ENCODE measurements at regions not wholly inside any gene's neighbourhood (a gene's known extent, or its start where the extent isn't known, plus 50 kb on each side); places are given as distances from the start of the nearest gene placed in this dataset.

DNA sequence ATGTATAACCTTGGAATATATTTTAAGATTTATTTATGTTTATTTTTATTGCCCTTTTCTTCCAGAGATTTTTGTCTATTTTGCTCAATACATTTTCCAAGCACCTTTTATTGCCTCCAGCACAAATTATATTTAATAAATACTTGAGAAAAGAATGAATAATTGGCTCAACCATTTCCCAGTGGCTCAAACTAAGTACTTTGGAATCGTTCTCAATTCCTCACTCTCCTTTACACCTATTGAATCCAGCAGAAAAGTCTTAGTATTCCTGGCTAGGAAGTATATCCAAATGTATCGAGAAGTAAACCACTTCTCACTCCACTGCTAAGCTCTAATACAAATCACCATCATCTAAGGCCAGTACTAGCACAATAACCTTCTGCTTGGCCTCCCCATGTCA lies 276.1 kb downstream of the NEBL start:
- Mint-ChIP-seq H3K27me3 (ENCODE audit: low read depth) (no peaks in the 10 kb centered on the region), H3K27ac (no peak overlapping the region), H3K36me3 (ENCODE audit: low read depth) (no peaks in the 10 kb centered on the region), H3K4me1 (peaks cover 22% of the 10 kb centered on the region), H3K9me3 (no peaks in the 10 kb centered on the region), H3K4me3 (no peak overlapping the region)
- TF ChIP-seq CTCF (IDR thresholded peaks at IDR 0.05; ENCODE audit: unreplicated experiment in 3 of 3): no peak

- no peak overlapping the region for H3K4me3 Mint-ChIP-seq
- H3K9me3 Mint-ChIP-seq: no peaks in the 10 kb centered on the region
- H3K4me1 Mint-ChIP-seq: peaks cover 26% of the 10 kb centered on the region
- H3K27ac Mint-ChIP-seq: peak overlapping the region in 2 of 3 experiments; percentile 24 to 64
- H3K36me3 Mint-ChIP-seq (ENCODE audit: low read depth): no peaks in the 10 kb centered on the region
- no peaks in the 10 kb centered on the region for H3K27me3 Mint-ChIP-seq (ENCODE audit: low read depth)
- no peak for TF ChIP-seq CTCF (IDR thresholded peaks at IDR 0.05; ENCODE audit: unreplicated experiment in 3 of 3)
Observed at GRCh38 chr10:20618011-20618547, 279.0 kb downstream of the NEBL start.

GRCh38 chr10:20616918-20617810 lies 279.9 kb downstream of the NEBL start:
- H3K4me1 Mint-ChIP-seq: peaks cover 18% of the 10 kb centered on the region
- no peak for TF ChIP-seq CTCF (IDR thresholded peaks at IDR 0.05; ENCODE audit: unreplicated experiment in 3 of 3)
- H3K36me3 Mint-ChIP-seq (ENCODE audit: low read depth): no peaks in the 10 kb centered on the region
- H3K27me3 Mint-ChIP-seq (ENCODE audit: low read depth): no peaks in the 10 kb centered on the region
- H3K4me3 Mint-ChIP-seq: no peak overlapping the region
- H3K27ac Mint-ChIP-seq: peak overlapping the region in 2 of 3 experiments; percentile 63 to 64
- H3K9me3 Mint-ChIP-seq: no peaks in the 10 kb centered on the region

DNA sequence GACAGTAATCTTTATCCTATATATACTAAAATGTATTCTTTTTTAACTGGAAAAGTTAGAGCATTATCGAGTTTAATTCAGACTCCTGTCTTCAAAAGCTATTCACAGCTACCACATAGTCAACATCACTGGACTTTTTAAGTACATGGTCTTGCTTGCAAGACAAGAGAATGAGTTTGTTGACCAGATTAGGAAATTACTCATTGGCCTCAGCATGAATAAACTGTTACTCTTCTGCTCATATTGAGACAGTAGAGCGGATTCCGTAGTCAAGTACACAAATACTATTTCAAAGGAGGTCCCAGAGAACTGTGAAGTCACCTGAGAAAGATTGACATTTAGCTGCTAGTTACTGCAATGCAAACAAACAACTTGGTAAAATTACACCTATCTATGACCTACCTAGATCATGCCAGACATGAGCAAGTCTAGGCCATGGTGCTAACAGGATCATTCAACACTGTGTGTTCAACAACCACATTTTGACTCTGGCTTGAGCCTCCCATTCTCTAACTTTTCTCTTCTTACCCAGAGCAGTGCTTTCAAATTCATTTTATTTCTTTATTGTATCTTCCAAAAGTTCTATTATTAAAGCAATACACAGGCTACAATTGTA lies 280.9 kb downstream of the NEBL start:
- no peaks in the 10 kb centered on the region for H3K27me3 Mint-ChIP-seq (ENCODE audit: low read depth)
- H3K27ac Mint-ChIP-seq: no peak overlapping the region
- H3K9me3 Mint-ChIP-seq: no peaks in the 10 kb centered on the region
- H3K4me3 Mint-ChIP-seq: no peak overlapping the region
- no peaks in the 10 kb centered on the region for H3K36me3 Mint-ChIP-seq (ENCODE audit: low read depth)
- peaks cover 18% of the 10 kb centered on the region for H3K4me1 Mint-ChIP-seq
- TF ChIP-seq CTCF (IDR thresholded peaks at IDR 0.05; ENCODE audit: unreplicated experiment in 3 of 3): no peak

DNA sequence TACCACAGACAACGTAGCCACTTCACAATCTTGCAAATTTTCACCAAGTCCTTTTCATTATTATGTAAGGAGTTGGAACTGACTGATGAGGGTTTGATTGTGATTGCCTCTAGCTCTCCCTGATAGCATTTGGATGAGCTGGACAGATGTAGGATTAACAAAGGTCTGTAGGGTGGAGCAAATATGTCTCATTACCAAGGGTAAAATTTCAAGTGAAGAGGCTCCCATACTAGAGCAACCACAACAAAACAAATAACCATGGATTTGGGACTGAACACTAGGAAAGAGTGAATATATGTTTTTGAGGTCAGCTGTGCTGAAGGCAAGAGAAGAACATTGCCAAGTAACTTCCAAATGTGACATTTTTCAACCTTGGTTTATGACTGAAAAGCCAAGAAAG lies 281.7 kb downstream of the NEBL start:
- Mint-ChIP-seq H3K36me3 (ENCODE audit: low read depth) (no peaks in the 10 kb centered on the region), H3K27me3 (ENCODE audit: low read depth) (no peaks in the 10 kb centered on the region), H3K9me3 (no peaks in the 10 kb centered on the region), H3K4me3 (no peak overlapping the region), H3K4me1 (peaks cover 18% of the 10 kb centered on the region), H3K27ac (peak overlapping the region in 1 of 3 experiments; percentile 10)
- TF ChIP-seq CTCF (IDR thresholded peaks at IDR 0.05; ENCODE audit: unreplicated experiment in 3 of 3): no peak

Measured in nephron (organoid).